ENCODE measurements at regions not wholly inside any gene's neighbourhood (a gene's known extent, or its start where the extent isn't known, plus 50 kb on each side); places are given as distances from the start of the nearest gene placed in this dataset.

- TF ChIP-seq CTCF (IDR thresholded peaks at IDR 0.05; ENCODE audit: low read length), result no peak
- no peak for TF ChIP-seq EZH2 (IDR thresholded peaks at IDR 0.05; ENCODE audit: borderline replicate concordance, low read length)
These were observed 379.9 kb downstream of the CD109 start for GRCh38 chr6:74075896-74076295.
